Gastrocnemius medialis (tissue), 4 donors: ENCODE measurements at regions not wholly inside any gene's neighbourhood (a gene's known extent, or its start where the extent isn't known, plus 50 kb on each side); places are given as distances from the start of the nearest gene placed in this dataset.

Experiments
- POLR2A ChIP-seq, 2 donors: fragments of 450-650 bp; IDR thresholded peaks; one replicate each; pipeline ENCODE4 v1.6.1; 2017; ENCODE audit warnings: antibody characterized with exemption in 2 of 2, mild to moderate bottlenecking in 2 of 2, moderate library complexity in 2 of 2
- TF ChIP-seq, protein P1 (sequence below), 5 experiments: fragments of 450-650 bp in 3 of 5; fragments of 200-600 bp in 2 of 5; sonication (generic) in 2 of 5; IDR thresholded peaks in 4 of 5; conservative IDR thresholded peaks in 1 of 5; 1 replicate in 4 of 5; 2 replicates in 1 of 5; pipeline ENCODE4 v1.5.1; 2016 to 2019; ENCODE audit warnings: antibody characterized with exemption in 5 of 5, mild to moderate bottlenecking in 3 of 5, moderate library complexity in 3 of 5

GRCh38 chr22:49244466-49245420 lies 582.9 kb downstream of the BRD1 start:
- no peak for TF ChIP-seq POLR2A (IDR thresholded peaks at IDR 0.05)
- TF ChIP-seq, protein P1, sequence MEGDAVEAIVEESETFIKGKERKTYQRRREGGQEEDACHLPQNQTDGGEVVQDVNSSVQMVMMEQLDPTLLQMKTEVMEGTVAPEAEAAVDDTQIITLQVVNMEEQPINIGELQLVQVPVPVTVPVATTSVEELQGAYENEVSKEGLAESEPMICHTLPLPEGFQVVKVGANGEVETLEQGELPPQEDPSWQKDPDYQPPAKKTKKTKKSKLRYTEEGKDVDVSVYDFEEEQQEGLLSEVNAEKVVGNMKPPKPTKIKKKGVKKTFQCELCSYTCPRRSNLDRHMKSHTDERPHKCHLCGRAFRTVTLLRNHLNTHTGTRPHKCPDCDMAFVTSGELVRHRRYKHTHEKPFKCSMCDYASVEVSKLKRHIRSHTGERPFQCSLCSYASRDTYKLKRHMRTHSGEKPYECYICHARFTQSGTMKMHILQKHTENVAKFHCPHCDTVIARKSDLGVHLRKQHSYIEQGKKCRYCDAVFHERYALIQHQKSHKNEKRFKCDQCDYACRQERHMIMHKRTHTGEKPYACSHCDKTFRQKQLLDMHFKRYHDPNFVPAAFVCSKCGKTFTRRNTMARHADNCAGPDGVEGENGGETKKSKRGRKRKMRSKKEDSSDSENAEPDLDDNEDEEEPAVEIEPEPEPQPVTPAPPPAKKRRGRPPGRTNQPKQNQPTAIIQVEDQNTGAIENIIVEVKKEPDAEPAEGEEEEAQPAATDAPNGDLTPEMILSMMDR (IDR thresholded peaks at IDR 0.05 in 4 of 5, conservative IDR thresholded peaks at IDR 0.05 in 1 of 5), result no peak
